ENCODE measurements at regions not wholly inside any gene's neighbourhood (a gene's known extent, or its start where the extent isn't known, plus 50 kb on each side); places are given as distances from the start of the nearest gene placed in this dataset.

DNA sequence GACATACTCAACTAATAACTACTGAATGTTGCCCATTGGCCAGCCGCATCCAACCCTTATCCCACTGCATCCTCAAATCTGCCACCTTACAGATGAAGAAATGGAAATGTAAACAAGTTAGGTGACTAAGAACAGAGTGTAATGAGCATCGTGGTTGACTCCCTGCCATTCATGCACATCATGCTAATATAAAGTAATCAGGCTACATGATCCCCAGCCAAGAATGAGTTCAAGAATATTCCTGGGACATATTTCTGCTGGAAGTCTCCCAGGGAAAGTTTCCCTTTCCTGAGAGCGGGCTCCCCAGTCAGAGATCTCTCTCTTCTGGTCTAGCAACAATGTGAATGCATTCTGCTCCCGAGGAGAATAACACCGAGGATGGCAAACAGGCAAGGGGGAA is 55.9 kb upstream of the SERP2 start:
- POLR2A ChIA-PET, result no interaction called here
- ATAC-seq (replicated peaks in 1 of 4) (no peak), DNase-seq (no peak)
- H3K27me3 Mint-ChIP-seq, result peaks cover 10 to 16% of the 10 kb centered on the region in 2 donors
- Histone ChIP-seq H3K27me3 (replicated peaks in 1 of 2; ENCODE audit: control insufficient read depth in 2 of 2, extremely low read depth in 1 of 2, insufficient read depth in 2 of 2, low read length in 1 of 2) (no peaks in the 10 kb centered on the region), H3K36me3 (ENCODE audit: control insufficient read depth in 2 of 2, extremely low read depth in 1 of 2, insufficient read depth in 1 of 2, low read length in 1 of 2) (no peaks in the 10 kb centered on the region), H3K27ac (ENCODE audit: low read length) (no peak overlapping the region), H3K4me3 (ENCODE audit: control insufficient read depth in 1 of 2, extremely low read depth in 1 of 2, low read length in 1 of 2) (no peak overlapping the region), H3K4me1 (ENCODE audit: control insufficient read depth in 1 of 2, extremely low read depth in 1 of 2, insufficient read depth in 2 of 2, low read length in 2 of 2) (no peaks in the 10 kb centered on the region), H3K9me3 (no peaks in the 10 kb centered on the region)
- CTCF ChIA-PET, result no interaction called here
- H3K27ac Mint-ChIP-seq, result no peak overlapping the region
- H3K4me1 Mint-ChIP-seq, result peaks cover 0 to 6% (median 0%) of the 10 kb centered on the region in 3 donors
- peaks cover 0 to 9% (median 0%) of the 10 kb centered on the region in 3 donors for H3K9me3 Mint-ChIP-seq
- no peak overlapping the region for H3K4me3 Mint-ChIP-seq
- 88% methylated on average over 1 of the region's 5 CpGs for whole genome bisulfite sequencing (ENCODE audit: insufficient coverage)
- no peaks in the 10 kb centered on the region for H3K36me3 Mint-ChIP-seq

DNA sequence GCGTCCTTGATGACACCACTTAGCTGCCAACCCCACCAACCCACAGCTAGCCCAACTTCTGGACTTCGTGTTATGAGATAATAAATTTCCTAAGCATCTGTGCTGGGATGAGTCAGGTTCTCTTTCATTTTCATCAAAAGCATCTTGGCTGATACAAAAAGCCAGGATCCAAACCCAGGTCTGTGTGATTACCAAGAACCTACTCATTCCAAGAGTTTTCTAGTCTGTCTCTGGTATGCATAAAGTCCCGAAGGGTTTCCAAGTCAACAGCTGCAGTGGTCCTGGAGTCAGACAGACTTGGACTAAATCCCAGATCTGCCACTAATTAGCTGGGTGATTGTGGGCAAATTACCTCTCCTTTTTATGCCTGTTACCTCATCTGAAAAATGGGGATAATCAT is 55.5 kb upstream of the SERP2 start:
- Mint-ChIP-seq H3K4me1 (peaks cover 0 to 5% (median 0%) of the 10 kb centered on the region in 3 donors), H3K9me3 (peaks cover 0 to 9% (median 0%) of the 10 kb centered on the region in 3 donors), H3K27me3 (peaks cover 9 to 13% of the 10 kb centered on the region in 2 donors), H3K36me3 (no peaks in the 10 kb centered on the region), H3K27ac (no peak overlapping the region), H3K4me3 (no peak overlapping the region)
- ATAC-seq (replicated peaks in 1 of 4), result no peak
- CTCF ChIA-PET, result no interaction called here
- POLR2A ChIA-PET, result no interaction called here
- H3K27me3 ChIP-seq (replicated peaks in 1 of 2; ENCODE audit: control insufficient read depth in 2 of 2, extremely low read depth in 1 of 2, insufficient read depth in 2 of 2, low read length in 1 of 2), result no peaks in the 10 kb centered on the region
- no peaks in the 10 kb centered on the region for H3K4me1 ChIP-seq (ENCODE audit: control insufficient read depth in 1 of 2, extremely low read depth in 1 of 2, insufficient read depth in 2 of 2, low read length in 2 of 2)
- DNase-seq, result no peak
- no peak overlapping the region for H3K4me3 ChIP-seq (ENCODE audit: control insufficient read depth in 1 of 2, extremely low read depth in 1 of 2, low read length in 1 of 2)
- no peaks in the 10 kb centered on the region for H3K9me3 ChIP-seq
- H3K27ac ChIP-seq (ENCODE audit: low read length), result no peak overlapping the region
- no CpG with 5 or more reads among the region's 3 CpGs for WGBS (ENCODE audit: insufficient coverage)
- no peaks in the 10 kb centered on the region for H3K36me3 ChIP-seq (ENCODE audit: control insufficient read depth in 2 of 2, extremely low read depth in 1 of 2, insufficient read depth in 1 of 2, low read length in 1 of 2)

DNA sequence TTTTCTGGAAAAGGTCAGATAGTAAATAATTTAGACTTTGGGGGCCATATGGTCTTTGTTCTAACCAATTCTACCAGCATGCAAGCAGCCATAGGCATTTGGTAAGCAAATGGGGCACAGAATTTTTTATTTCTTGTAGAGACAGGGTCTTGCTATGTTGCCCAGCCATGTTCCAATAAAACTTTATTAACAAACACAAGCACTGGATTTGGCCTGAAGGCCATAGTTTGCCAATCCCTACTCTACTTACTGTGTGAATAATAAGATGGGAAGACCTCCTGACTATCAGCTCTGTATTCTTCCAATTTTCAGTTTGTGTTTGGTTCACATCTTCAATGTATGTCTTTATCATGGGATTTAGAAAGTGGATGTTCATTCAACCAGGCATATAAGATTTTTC is 53.0 kb upstream of the SERP2 start:
- peaks cover 3 to 6% of the 10 kb centered on the region in 2 donors for H3K27me3 Mint-ChIP-seq
- H3K9me3 Mint-ChIP-seq, result peaks cover 0 to 9% (median 0%) of the 10 kb centered on the region in 3 donors
- no peak overlapping the region for H3K27ac Mint-ChIP-seq
- POLR2A ChIA-PET, result no interaction called here
- no peaks in the 10 kb centered on the region for H3K36me3 Mint-ChIP-seq
- ATAC-seq (replicated peaks in 1 of 4) (no peak), DNase-seq (no peak)
- H3K4me1 ChIP-seq (ENCODE audit: control insufficient read depth in 1 of 2, extremely low read depth in 1 of 2, insufficient read depth in 2 of 2, low read length in 2 of 2), result no peaks in the 10 kb centered on the region
- CTCF ChIA-PET, result no interaction called here
- H3K27me3 ChIP-seq (replicated peaks in 1 of 2; ENCODE audit: control insufficient read depth in 2 of 2, extremely low read depth in 1 of 2, insufficient read depth in 2 of 2, low read length in 1 of 2), result peaks cover 0 to 5% of the 10 kb centered on the region in 2 experiments
- no peaks in the 10 kb centered on the region for H3K9me3 ChIP-seq
- H3K27ac ChIP-seq (ENCODE audit: low read length), result no peak overlapping the region
- no peak overlapping the region for H3K4me3 Mint-ChIP-seq
- no peaks in the 10 kb centered on the region for H3K4me1 Mint-ChIP-seq
- H3K4me3 ChIP-seq (ENCODE audit: control insufficient read depth in 1 of 2, extremely low read depth in 1 of 2, low read length in 1 of 2), result no peak overlapping the region
- no peaks in the 10 kb centered on the region for H3K36me3 ChIP-seq (ENCODE audit: control insufficient read depth in 2 of 2, extremely low read depth in 1 of 2, insufficient read depth in 1 of 2, low read length in 1 of 2)

DNA sequence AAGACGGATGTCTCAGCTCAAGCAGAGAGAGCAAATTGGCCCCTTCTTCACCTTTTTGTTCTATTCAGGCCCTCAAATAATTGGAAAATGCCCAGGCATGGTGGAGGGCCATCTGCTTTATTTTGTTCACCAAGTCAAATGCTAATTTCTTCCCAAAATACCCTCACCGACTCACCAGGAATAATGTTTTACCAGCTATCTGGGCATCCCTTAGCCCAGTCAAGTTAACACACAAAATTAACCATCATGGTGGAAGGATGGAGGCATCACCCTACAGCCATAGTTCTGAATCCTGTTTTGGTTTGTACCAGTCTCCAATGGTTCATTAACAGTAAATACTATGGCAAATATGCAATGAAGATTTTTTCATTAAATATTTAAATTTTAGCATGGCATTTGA is 51.7 kb upstream of the SERP2 start:
- no peaks in the 10 kb centered on the region for H3K36me3 ChIP-seq (ENCODE audit: control insufficient read depth in 2 of 2, extremely low read depth in 1 of 2, insufficient read depth in 1 of 2, low read length in 1 of 2)
- H3K4me1 ChIP-seq (ENCODE audit: control insufficient read depth in 1 of 2, extremely low read depth in 1 of 2, insufficient read depth in 2 of 2, low read length in 2 of 2), result no peaks in the 10 kb centered on the region
- H3K4me3 Mint-ChIP-seq, result no peak overlapping the region
- DNase-seq (no peak), ATAC-seq (replicated peaks in 1 of 4) (no peak)
- peaks cover 0 to 9% (median 0%) of the 10 kb centered on the region in 3 donors for H3K9me3 Mint-ChIP-seq
- peaks cover 0 to 4% of the 10 kb centered on the region in 2 donors for H3K27me3 Mint-ChIP-seq
- no peaks in the 10 kb centered on the region for H3K9me3 ChIP-seq
- ChIA-PET POLR2A (no interaction called here), CTCF (no interaction called here)
- 80% methylated on average over 1 of the region's 2 CpGs for WGBS (ENCODE audit: insufficient coverage)
- H3K27ac Mint-ChIP-seq, result no peak overlapping the region
- no peaks in the 10 kb centered on the region for H3K4me1 Mint-ChIP-seq
- H3K27ac ChIP-seq (ENCODE audit: low read length), result no peak overlapping the region
- H3K36me3 Mint-ChIP-seq, result no peaks in the 10 kb centered on the region
- peaks cover 0 to 7% of the 10 kb centered on the region in 2 experiments for H3K27me3 ChIP-seq (replicated peaks in 1 of 2; ENCODE audit: control insufficient read depth in 2 of 2, extremely low read depth in 1 of 2, insufficient read depth in 2 of 2, low read length in 1 of 2)
- H3K4me3 ChIP-seq (ENCODE audit: control insufficient read depth in 1 of 2, extremely low read depth in 1 of 2, low read length in 1 of 2), result no peak overlapping the region

DNA sequence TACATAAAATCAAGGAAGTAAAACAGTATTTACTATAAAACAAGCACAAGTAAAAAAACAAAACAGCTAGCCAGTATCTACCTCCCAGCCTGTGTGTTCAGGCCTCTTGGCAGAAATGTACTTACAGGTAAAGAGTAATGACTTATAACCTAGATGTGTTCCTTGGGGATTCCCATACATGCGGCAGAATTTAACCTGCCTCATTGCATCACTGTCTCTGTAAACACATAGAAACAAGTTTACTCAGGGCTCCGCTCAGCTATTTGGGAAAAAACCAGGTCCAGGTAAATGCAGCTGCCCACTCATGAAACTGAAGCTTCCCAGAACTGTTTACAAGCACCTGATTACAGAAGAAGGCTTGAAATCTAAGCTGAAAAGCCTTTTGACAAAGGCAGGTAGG is 50.7 kb upstream of the SERP2 start:
- Histone ChIP-seq H3K4me1 (ENCODE audit: control insufficient read depth in 1 of 2, extremely low read depth in 1 of 2, insufficient read depth in 2 of 2, low read length in 2 of 2) (no peaks in the 10 kb centered on the region), H3K9me3 (no peaks in the 10 kb centered on the region), H3K4me3 (ENCODE audit: control insufficient read depth in 1 of 2, extremely low read depth in 1 of 2, low read length in 1 of 2) (no peak overlapping the region), H3K27me3 (replicated peaks in 1 of 2; ENCODE audit: control insufficient read depth in 2 of 2, extremely low read depth in 1 of 2, insufficient read depth in 2 of 2, low read length in 1 of 2) (peaks cover 0 to 10% of the 10 kb centered on the region in 2 experiments), H3K27ac (ENCODE audit: low read length) (no peak overlapping the region), H3K36me3 (ENCODE audit: control insufficient read depth in 2 of 2, extremely low read depth in 1 of 2, insufficient read depth in 1 of 2, low read length in 1 of 2) (no peaks in the 10 kb centered on the region)
- ChIA-PET POLR2A (no interaction called here), CTCF (no interaction called here)
- ATAC-seq (replicated peaks in 1 of 4) (no peak), DNase-seq (no peak)
- Mint-ChIP-seq H3K27me3 (peaks cover 2 to 4% of the 10 kb centered on the region in 2 donors), H3K36me3 (no peaks in the 10 kb centered on the region), H3K9me3 (peaks cover 0 to 9% (median 0%) of the 10 kb centered on the region in 3 donors), H3K4me3 (no peak overlapping the region), H3K4me1 (no peaks in the 10 kb centered on the region), H3K27ac (no peak overlapping the region)
- 100% methylated on average over 1 of the region's 2 CpGs for WGBS (ENCODE audit: insufficient coverage)

DNA sequence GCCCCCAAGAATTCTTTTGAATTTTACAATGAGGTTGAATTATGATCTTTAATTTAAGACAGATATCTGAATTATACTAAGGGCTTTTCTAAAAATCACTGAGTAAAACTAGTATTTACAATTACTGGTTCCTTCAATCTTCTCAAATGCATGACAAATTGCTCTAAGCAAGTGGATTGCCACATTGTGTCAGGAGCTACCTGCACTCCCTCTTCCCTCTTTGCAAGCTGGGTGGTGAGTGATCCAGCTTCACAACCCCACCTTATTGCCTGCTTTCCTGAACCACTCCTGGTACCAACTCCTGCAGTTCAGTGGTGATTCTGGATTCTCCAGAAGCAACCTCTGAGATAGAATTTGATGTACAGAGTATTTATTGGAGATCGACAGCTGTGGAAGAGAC is 49.9 kb upstream of the SERP2 start:
- Histone ChIP-seq H3K36me3 (ENCODE audit: control insufficient read depth in 2 of 2, extremely low read depth in 1 of 2, insufficient read depth in 1 of 2, low read length in 1 of 2) (no peaks in the 10 kb centered on the region), H3K27ac (ENCODE audit: low read length) (no peak overlapping the region), H3K9me3 (no peaks in the 10 kb centered on the region), H3K4me1 (ENCODE audit: control insufficient read depth in 1 of 2, extremely low read depth in 1 of 2, insufficient read depth in 2 of 2, low read length in 2 of 2) (no peaks in the 10 kb centered on the region), H3K27me3 (replicated peaks in 1 of 2; ENCODE audit: control insufficient read depth in 2 of 2, extremely low read depth in 1 of 2, insufficient read depth in 2 of 2, low read length in 1 of 2) (peaks cover 0 to 10% of the 10 kb centered on the region in 2 experiments), H3K4me3 (ENCODE audit: control insufficient read depth in 1 of 2, extremely low read depth in 1 of 2, low read length in 1 of 2) (no peak overlapping the region)
- CTCF ChIA-PET, result no interaction called here
- Mint-ChIP-seq H3K27ac (no peak overlapping the region), H3K4me3 (no peak overlapping the region), H3K36me3 (no peaks in the 10 kb centered on the region), H3K9me3 (peaks cover 0 to 9% (median 0%) of the 10 kb centered on the region in 3 donors), H3K4me1 (no peaks in the 10 kb centered on the region), H3K27me3 (peaks cover 4 to 8% of the 10 kb centered on the region in 2 donors)
- ATAC-seq (replicated peaks in 1 of 4) (no peak), DNase-seq (no peak)
- POLR2A ChIA-PET, result no interaction called here
- WGBS (ENCODE audit: insufficient coverage), result no CpG with 5 or more reads among the region's 1 CpG

Measured in T-cell (primary cell).